Calu3 (cell line): ENCODE measurements at regions not wholly inside any gene's neighbourhood (a gene's known extent, or its start where the extent isn't known, plus 50 kb on each side); places are given as distances from the start of the nearest gene placed in this dataset.

Source experiments
- BruUV-seq: library from RNA; stranded (reverse); fragments of 400-500 nt; replicated peaks from 2 replicates; lab custom pipeline; 2021; lab: Mats Ljungman, UMichigan
- CTCF ChIA-PET: fragments of 300-600 bp; sonication (Branson Sonifier 250); formaldehyde crosslinking; loops from one replicate; lab custom pipeline; 2022; ENCODE audit warnings: antibody characterized with exemption; lab: Charles Lee
- DNase-seq: peaks from one replicate; pipeline ENCODE4 v3.0.0; 2022
- H3K27ac Mint-ChIP-seq: one replicate; pipeline ENCODE4 v1.8.0; 2022; ENCODE audit warnings: mixed read lengths; ENCODE audit not compliant: unreplicated experiment
- H3K27me3 Mint-ChIP-seq: one replicate; pipeline ENCODE4 v1.8.0; 2022; ENCODE audit warnings: mixed read lengths; ENCODE audit not compliant: unreplicated experiment
- H3K36me3 Mint-ChIP-seq: one replicate; pipeline ENCODE4 v1.8.0; 2022; ENCODE audit warnings: mild to moderate bottlenecking, moderate library complexity, mixed read lengths; ENCODE audit not compliant: insufficient read depth, unreplicated experiment
- H3K4me1 Mint-ChIP-seq: one replicate; pipeline ENCODE4 v1.8.0; 2022; ENCODE audit warnings: mild to moderate bottlenecking, low read depth, mixed read lengths; ENCODE audit not compliant: unreplicated experiment
- H3K4me3 Mint-ChIP-seq: one replicate; pipeline ENCODE4 v1.8.0; 2022; ENCODE audit warnings: mild to moderate bottlenecking, low read depth, moderate library complexity, mixed read lengths; ENCODE audit not compliant: unreplicated experiment
- H3K9me3 Mint-ChIP-seq: one replicate; pipeline ENCODE4 v1.8.0; 2022; ENCODE audit warnings: low read depth, mixed read lengths; ENCODE audit not compliant: unreplicated experiment
- CTCF ChIP-seq: fragments of 200-600 bp; IDR thresholded peaks from one replicate; pipeline ENCODE4 v1.8.0; 2022; ENCODE audit warnings: antibody characterized with exemption; ENCODE audit not compliant: unreplicated experiment
- intact Hi-C: fragments of 100-400 bp; cut with micrococcal nuclease; formaldehyde crosslinking; loops from one replicate; pipeline ENCODE4 v1.10.0; 2022; ENCODE audit not compliant: unreplicated experiment

- H3K4me3 Mint-ChIP-seq, result no peak overlapping the region
- H3K4me1 Mint-ChIP-seq, result no peaks in the 10 kb centered on the region
- H3K36me3 Mint-ChIP-seq, result no peaks in the 10 kb centered on the region
- BruUV-seq, result no TSS peak
- TF ChIP-seq CTCF, result no peak
- H3K27me3 Mint-ChIP-seq, result no peaks in the 10 kb centered on the region
- CTCF ChIA-PET, result no interaction called here
- DNase-seq, result no peak
- intact Hi-C loops, result no loop called here
- no peak overlapping the region for H3K27ac Mint-ChIP-seq
- no peaks in the 10 kb centered on the region for H3K9me3 Mint-ChIP-seq
Observed at GRCh38 chr4:117691572-117692351, 342.5 kb upstream of the NDST3 start.

GRCh38 chr4:117692538-117692937 is 341.7 kb upstream of the NDST3 start:
- intact Hi-C loops, result no loop called here
- H3K36me3 Mint-ChIP-seq, result no peaks in the 10 kb centered on the region
- CTCF ChIA-PET, result no interaction called here
- DNase-seq, result no peak
- BruUV-seq, result no TSS peak
- H3K4me3 Mint-ChIP-seq, result no peak overlapping the region
- H3K27me3 Mint-ChIP-seq, result no peaks in the 10 kb centered on the region
- TF ChIP-seq CTCF, result no peak
- no peak overlapping the region for H3K27ac Mint-ChIP-seq
- no peaks in the 10 kb centered on the region for H3K4me1 Mint-ChIP-seq
- H3K9me3 Mint-ChIP-seq, result no peaks in the 10 kb centered on the region

- BruUV-seq, result no TSS peak
- no peaks in the 10 kb centered on the region for H3K9me3 Mint-ChIP-seq
- no peak for DNase-seq
- H3K4me1 Mint-ChIP-seq, result peaks cover 9% of the 10 kb centered on the region
- H3K36me3 Mint-ChIP-seq, result no peaks in the 10 kb centered on the region
- H3K27ac Mint-ChIP-seq, result no peak overlapping the region
- CTCF ChIA-PET, result no interaction called here
- intact Hi-C loops, result no loop called here
- no peak overlapping the region for H3K4me3 Mint-ChIP-seq
- no peak for TF ChIP-seq CTCF
- H3K27me3 Mint-ChIP-seq, result no peaks in the 10 kb centered on the region
Observed at GRCh38 chr4:117699595-117699994, 334.7 kb upstream of the NDST3 start.

- no TSS peak for BruUV-seq
- no peaks in the 10 kb centered on the region for H3K27me3 Mint-ChIP-seq
- CTCF ChIA-PET, result interaction anchor here (0.5 to 1.3 kb wide), 2 partner anchors 256 to 334 kb away, joined by 3 to 4 read pairs; partner anchors contain the start of gene NDST3
- intact Hi-C loops, result no loop called here
- H3K9me3 Mint-ChIP-seq, result no peaks in the 10 kb centered on the region
- no peak for TF ChIP-seq CTCF
- H3K4me3 Mint-ChIP-seq, result no peak overlapping the region
- peaks cover 9% of the 10 kb centered on the region for H3K4me1 Mint-ChIP-seq
- no peak for DNase-seq
- H3K36me3 Mint-ChIP-seq, result no peaks in the 10 kb centered on the region
- no peak overlapping the region for H3K27ac Mint-ChIP-seq
Observed at GRCh38 chr4:117700111-117700892, 334.0 kb upstream of the NDST3 start.
